GM12872 (cell line): ENCODE measurements at regions not wholly inside any gene's neighbourhood (a gene's known extent, or its start where the extent isn't known, plus 50 kb on each side); places are given as distances from the start of the nearest gene placed in this dataset.

Source experiments
- CTCF ChIP-seq: IDR thresholded peaks from 3 replicates; pipeline ENCODE4 v1.5.1; 2011; ENCODE audit warnings: low read depth, mild to moderate bottlenecking, low read length, moderate library complexity; ENCODE audit not compliant: insufficient read depth

GRCh38 chr13:95406176-95406575 is 104.9 kb upstream of the ABCC4 start:
- no peak for TF ChIP-seq CTCF

- TF ChIP-seq CTCF = no peak
Observed at GRCh38 chr13:95411428-95412040, 110.3 kb upstream of the ABCC4 start.

- no peak for TF ChIP-seq CTCF
Observed at GRCh38 chr13:95418946-95419345, 117.7 kb upstream of the ABCC4 start.

GRCh38 chr13:95420501-95420900 is 119.2 kb upstream of the ABCC4 start:
- no peak for TF ChIP-seq CTCF

GRCh38 chr13:95426631-95427030 is 125.4 kb upstream of the ABCC4 start:
- TF ChIP-seq CTCF = no peak

- TF ChIP-seq CTCF = no peak
Observed at GRCh38 chr13:95432141-95432540, 120.4 kb upstream of the CLDN10 start.

GRCh38 chr13:95433537-95433936 is 119.0 kb upstream of the CLDN10 start:
- no peak for TF ChIP-seq CTCF
